NCI-H226 (cell line): ENCODE measurements at regions not wholly inside any gene's neighbourhood (a gene's known extent, or its start where the extent isn't known, plus 50 kb on each side); places are given as distances from the start of the nearest gene placed in this dataset.
"Not testable (repeated sequence)": the region's sequence is repeated elsewhere in the genome, so short reads cannot be mapped to it uniquely, and the experiment has no call there.

Source experiments
- DNase-seq: peaks from one replicate; pipeline ENCODE4 v3.0.0-alpha.2; 2015

GRCh38 chrX:150058728-150059127 is 120.4 kb upstream of the EOLA2 start:
- DNase-seq, result no peak

- no peak for DNase-seq
Observed at GRCh38 chrX:150060406-150060805, 122.1 kb upstream of the EOLA2 start.

GRCh38 chrX:150062292-150063137 is 124.2 kb upstream of the EOLA2 start:
- DNase-seq, result no peak

GRCh38 chrX:150063138-150063518 is 124.8 kb upstream of the EOLA2 start:
- DNase-seq, result no peak

GRCh38 chrX:150063674-150064073 is 125.4 kb upstream of the EOLA2 start:
- DNase-seq, result no peak

GRCh38 chrX:150074175-150074574 is 135.9 kb upstream of the EOLA2 start:
- DNase-seq, result no peak

- no peak for DNase-seq
Observed at GRCh38 chrX:150080497-150080896, 142.2 kb upstream of the EOLA2 start.

GRCh38 chrX:150081076-150081475 is 142.8 kb upstream of the EOLA2 start:
- DNase-seq, result no peak

- DNase-seq, result no peak
Observed at GRCh38 chrX:150084496-150085229, 146.4 kb upstream of the EOLA2 start.

- DNase-seq, result peak; percentile 14
Observed at GRCh38 chrX:150085881-150086280, 147.6 kb upstream of the EOLA2 start.

- DNase-seq, result peak; percentile 41
Observed at GRCh38 chrX:150086371-150086770, 148.1 kb upstream of the EOLA2 start.

- DNase-seq, result no peak
Observed at GRCh38 chrX:150087612-150088011, 149.3 kb upstream of the EOLA2 start.

- DNase-seq, result no peak
Observed at GRCh38 chrX:150088042-150088441, 149.8 kb upstream of the EOLA2 start.

- DNase-seq, result no peak
Observed at GRCh38 chrX:150088766-150089518, 150.7 kb upstream of the EOLA2 start.

GRCh38 chrX:150091300-150091699 is 153.0 kb upstream of the EOLA2 start:
- not testable (repeated sequence) for DNase-seq

- no peak for DNase-seq
Observed at GRCh38 chrX:150092549-150092948, 154.3 kb upstream of the EOLA2 start.

- DNase-seq, result no peak
Observed at GRCh38 chrX:150094375-150094774, 156.1 kb upstream of the EOLA2 start.

GRCh38 chrX:150094996-150095395 is 156.7 kb upstream of the EOLA2 start:
- DNase-seq, result peak; percentile 2

GRCh38 chrX:150099316-150099715 is 161.0 kb upstream of the EOLA2 start:
- DNase-seq, result no peak

GRCh38 chrX:150100261-150100660 is 162.0 kb upstream of the EOLA2 start:
- no peak for DNase-seq

GRCh38 chrX:150118476-150118875 is 180.2 kb upstream of the EOLA2 start:
- DNase-seq, result no peak

- DNase-seq, result no peak
Observed at GRCh38 chrX:150119323-150119722, 181.0 kb upstream of the EOLA2 start.

- not testable (repeated sequence) for DNase-seq
Observed at GRCh38 chrX:150125045-150125444, 186.8 kb upstream of the EOLA2 start.

GRCh38 chrX:150127216-150127615 is 188.9 kb upstream of the EOLA2 start:
- no peak for DNase-seq
